Tibial artery (tissue), 4 donors: ENCODE measurements at regions not wholly inside any gene's neighbourhood (a gene's known extent, or its start where the extent isn't known, plus 50 kb on each side); places are given as distances from the start of the nearest gene placed in this dataset.

Source experiments
- DNase-seq, 2 donors: peaks; one replicate each; pipeline ENCODE4 v3.0.0-alpha.2; 2019
- H3K27ac ChIP-seq, 2 donors: fragments of 200-600 bp; sonication (generic) in 1 of 2; 1 replicate in 1 of 2; 2 replicates in 1 of 2; pipeline ENCODE4 v1.5.1; 2018 to 2019; ENCODE audit warnings: mild to moderate bottlenecking in 1 of 2
- H3K27me3 ChIP-seq, 2 donors: fragments of 200-600 bp; sonication (generic) in 1 of 2; one replicate each; pipeline versions ENCODE4 v1.5.1 to v1.6.0; 2016 to 2019
- H3K36me3 ChIP-seq, 3 donors: fragments of 200-600 bp; sonication (generic) in 2 of 3; one replicate each; pipeline ENCODE4 v1.5.1; 2016 to 2019; ENCODE audit warnings: mild to moderate bottlenecking in 2 of 3
- H3K4me1 ChIP-seq, 4 donors: fragments of 200-600 bp; sonication (generic) in 2 of 4; 1 replicate in 3 of 4; 2 replicates in 1 of 4; pipeline ENCODE4 v1.5.1; 2016 to 2019
- H3K4me3 ChIP-seq, 2 donors: fragments of 200-600 bp; sonication (generic) in 1 of 2; 1 replicate in 1 of 2; 2 replicates in 1 of 2; pipeline ENCODE4 v1.5.1; 2018 to 2019; ENCODE audit warnings: mild to moderate bottlenecking in 2 of 2
- H3K9me3 ChIP-seq, 3 donors: fragments of 200-600 bp; sonication (generic) in 1 of 3; one replicate each; pipeline ENCODE4 v1.5.1; 2016 to 2019
- intact Hi-C: fragments of 100-400 bp; cut with DNase I; formaldehyde crosslinking; loops from one replicate; pipeline ENCODE4 v1.15.0; 2023; ENCODE audit warnings: low total_unique reads
- TF ChIP-seq, protein P1 (sequence below), 2 experiments: fragments of 200-600 bp in 1 of 2; fragments of 450-650 bp in 1 of 2; IDR thresholded peaks; one replicate each; pipeline ENCODE4 v1.5.1; 2017 to 2019; ENCODE audit warnings: antibody characterized with exemption in 2 of 2, mild to moderate bottlenecking in 1 of 2, moderate library complexity in 1 of 2

DNA sequence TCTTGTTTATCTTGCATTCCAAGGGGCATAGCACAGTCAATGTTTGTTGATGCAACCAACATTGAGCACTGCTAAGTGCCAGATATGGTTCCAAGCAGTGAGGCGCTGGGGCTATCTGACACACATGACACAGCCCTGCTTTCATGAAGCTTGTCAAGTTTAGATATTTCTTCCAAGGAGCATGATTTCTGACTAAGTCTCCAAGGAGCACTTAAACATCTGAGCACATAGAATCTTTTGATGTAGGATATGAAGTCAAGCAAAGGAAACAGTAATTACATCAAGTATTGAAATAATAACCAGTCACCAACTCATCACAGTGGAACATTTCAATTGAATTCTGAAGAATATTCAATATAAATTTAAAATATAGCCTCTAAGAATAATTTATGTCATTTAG lies 177.8 kb upstream of the USP15 start:
- no peaks in the 10 kb centered on the region for H3K27me3 ChIP-seq
- DNase-seq, result no peak

DNA sequence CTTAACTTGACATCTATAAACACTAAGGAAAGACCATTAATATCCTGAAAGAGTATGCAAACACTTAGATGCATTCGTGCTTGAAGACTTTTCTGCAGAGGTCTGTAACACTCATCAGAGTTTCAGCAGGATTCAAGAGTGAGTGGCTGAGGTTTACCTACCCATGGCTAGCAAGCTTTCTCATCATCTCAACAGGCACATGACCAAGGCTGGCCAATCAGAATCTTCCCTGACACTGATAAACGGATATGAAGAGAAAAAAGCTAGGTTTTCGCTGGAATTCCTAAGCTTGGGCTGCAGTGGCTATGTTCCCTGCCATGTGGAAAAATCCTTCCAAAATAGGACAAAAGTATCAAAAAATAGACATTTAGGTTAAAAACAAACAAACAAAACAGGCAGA lies 162.1 kb upstream of the USP15 start:
- TF ChIP-seq, protein P1, sequence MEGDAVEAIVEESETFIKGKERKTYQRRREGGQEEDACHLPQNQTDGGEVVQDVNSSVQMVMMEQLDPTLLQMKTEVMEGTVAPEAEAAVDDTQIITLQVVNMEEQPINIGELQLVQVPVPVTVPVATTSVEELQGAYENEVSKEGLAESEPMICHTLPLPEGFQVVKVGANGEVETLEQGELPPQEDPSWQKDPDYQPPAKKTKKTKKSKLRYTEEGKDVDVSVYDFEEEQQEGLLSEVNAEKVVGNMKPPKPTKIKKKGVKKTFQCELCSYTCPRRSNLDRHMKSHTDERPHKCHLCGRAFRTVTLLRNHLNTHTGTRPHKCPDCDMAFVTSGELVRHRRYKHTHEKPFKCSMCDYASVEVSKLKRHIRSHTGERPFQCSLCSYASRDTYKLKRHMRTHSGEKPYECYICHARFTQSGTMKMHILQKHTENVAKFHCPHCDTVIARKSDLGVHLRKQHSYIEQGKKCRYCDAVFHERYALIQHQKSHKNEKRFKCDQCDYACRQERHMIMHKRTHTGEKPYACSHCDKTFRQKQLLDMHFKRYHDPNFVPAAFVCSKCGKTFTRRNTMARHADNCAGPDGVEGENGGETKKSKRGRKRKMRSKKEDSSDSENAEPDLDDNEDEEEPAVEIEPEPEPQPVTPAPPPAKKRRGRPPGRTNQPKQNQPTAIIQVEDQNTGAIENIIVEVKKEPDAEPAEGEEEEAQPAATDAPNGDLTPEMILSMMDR (IDR thresholded peaks at IDR 0.05), result no peak
- no peak for DNase-seq
- H3K27ac ChIP-seq, result no peak overlapping the region
- no peaks in the 10 kb centered on the region for H3K36me3 ChIP-seq
- H3K9me3 ChIP-seq, result no peaks in the 10 kb centered on the region
- H3K4me1 ChIP-seq, result peaks cover 0 to 3% (median 0%) of the 10 kb centered on the region in 4 donors
- no peak overlapping the region for H3K4me3 ChIP-seq
- H3K27me3 ChIP-seq, result no peaks in the 10 kb centered on the region
- intact Hi-C loops, result no loop called here

More for the DNA sequence above, 177.8 kb upstream of the USP15 start:
- no peaks in the 10 kb centered on the region for H3K36me3 ChIP-seq
- H3K4me3 ChIP-seq, result no peak overlapping the region
- peaks cover 0 to 20% (median 3%) of the 10 kb centered on the region in 4 donors for H3K4me1 ChIP-seq
- no peak overlapping the region for H3K27ac ChIP-seq
- no peaks in the 10 kb centered on the region for H3K9me3 ChIP-seq
- TF ChIP-seq, protein P1 (IDR thresholded peaks at IDR 0.05), result no peak
- intact Hi-C loops, result no loop called here

DNA sequence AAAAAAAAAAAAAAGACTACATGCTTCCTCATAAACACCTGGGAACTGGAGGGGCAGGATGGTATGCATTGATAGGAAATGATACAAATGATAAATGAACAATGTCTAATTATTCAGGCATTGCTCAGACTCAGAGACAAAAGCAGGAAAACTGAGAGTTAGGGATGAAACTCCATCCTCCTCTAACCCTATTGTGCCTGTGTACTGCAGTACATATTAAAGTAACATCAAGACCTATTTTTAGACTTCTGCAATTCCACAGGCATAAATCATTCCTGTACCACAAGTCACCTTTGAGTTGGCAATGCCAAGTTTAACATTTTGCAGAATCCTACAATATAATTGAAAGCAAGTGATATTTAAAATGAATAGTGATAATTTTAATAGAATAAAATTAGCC lies 156.5 kb upstream of the USP15 start:
- no peak overlapping the region for H3K4me3 ChIP-seq
- no peaks in the 10 kb centered on the region for H3K36me3 ChIP-seq
- H3K9me3 ChIP-seq, result no peaks in the 10 kb centered on the region
- no peak overlapping the region for H3K27ac ChIP-seq
- intact Hi-C loops, result no loop called here
- H3K27me3 ChIP-seq, result no peaks in the 10 kb centered on the region
- TF ChIP-seq, protein P1 (IDR thresholded peaks at IDR 0.05), result no peak
- no peak for DNase-seq
- H3K4me1 ChIP-seq, result peaks cover 0 to 15% (median 0%) of the 10 kb centered on the region in 4 donors

DNA sequence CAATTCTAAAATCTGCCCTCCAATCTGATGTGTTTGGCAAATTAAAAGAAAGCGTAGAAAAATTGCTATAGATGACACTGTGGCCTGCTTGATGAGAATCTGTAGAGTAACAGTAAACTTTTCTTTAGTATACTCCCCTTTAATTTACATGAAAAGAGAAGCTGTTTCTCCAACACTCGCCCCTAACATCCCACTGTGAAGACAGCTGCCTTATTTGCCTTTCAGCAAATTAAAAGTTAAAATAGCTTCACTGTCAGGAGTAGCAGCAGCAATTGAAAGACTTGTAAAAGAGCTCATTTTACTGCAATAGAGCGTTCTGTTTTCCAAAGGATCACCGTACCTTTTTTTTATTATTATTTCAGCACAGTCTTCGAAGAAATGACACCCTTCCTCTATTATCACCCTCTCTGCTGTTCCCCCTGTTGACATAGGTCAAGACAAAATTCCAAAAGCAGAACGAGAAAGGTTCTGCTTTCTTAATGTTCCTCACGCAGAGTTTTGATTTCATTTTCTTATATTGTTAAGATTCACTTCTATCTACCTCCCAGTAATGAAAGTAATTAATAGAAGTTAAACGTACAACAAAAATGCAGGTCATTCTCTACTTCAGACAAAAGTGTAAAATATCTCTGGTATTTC lies 153.5 kb upstream of the USP15 start:
- Histone ChIP-seq H3K36me3 (no peaks in the 10 kb centered on the region), H3K4me1 (peaks cover 0 to 15% (median 0%) of the 10 kb centered on the region in 4 donors), H3K27me3 (no peaks in the 10 kb centered on the region), H3K4me3 (no peak overlapping the region), H3K9me3 (peaks cover 0 to 5% (median 0%) of the 10 kb centered on the region in 3 donors), H3K27ac (no peak overlapping the region)
- TF ChIP-seq, protein P1 (IDR thresholded peaks at IDR 0.05), result no peak
- intact Hi-C loops, result no loop called here
- DNase-seq, result no peak

DNA sequence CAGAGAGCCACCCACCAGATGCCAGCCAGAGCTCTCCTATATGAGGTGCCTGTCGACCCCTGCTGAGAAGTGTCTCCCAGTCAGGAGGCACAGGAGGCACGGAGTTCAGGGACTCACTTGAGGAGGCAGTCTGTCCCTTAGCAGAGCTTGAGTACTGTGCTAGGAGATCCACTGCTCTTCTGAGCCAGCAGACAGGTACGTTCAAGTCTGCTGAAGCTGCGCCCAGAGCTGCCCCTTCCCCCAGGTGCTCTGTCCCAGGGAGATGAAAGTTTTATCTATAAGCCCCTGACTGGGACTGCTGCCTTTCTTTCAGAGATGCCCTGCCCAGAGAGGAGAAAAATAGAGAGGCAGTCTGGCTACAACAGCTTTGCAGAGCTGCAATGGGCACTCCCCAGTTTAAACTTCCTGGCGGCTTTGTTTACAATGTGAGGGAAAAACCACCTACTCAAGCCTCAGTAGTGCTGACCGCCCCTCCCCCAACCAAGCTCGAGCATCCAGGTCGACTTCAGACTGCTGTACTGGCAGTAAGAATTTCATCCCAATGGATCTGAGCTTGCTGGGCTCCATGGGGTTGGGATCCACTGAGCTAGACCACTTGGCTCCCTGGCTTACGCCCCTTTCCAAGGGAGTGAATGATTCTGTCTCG lies 146.7 kb upstream of the USP15 start:
- Histone ChIP-seq H3K4me1 (no peaks in the 10 kb centered on the region), H3K36me3 (no peaks in the 10 kb centered on the region), H3K4me3 (no peak overlapping the region), H3K9me3 (peaks cover 0 to 5% (median 0%) of the 10 kb centered on the region in 3 donors), H3K27ac (no peak overlapping the region), H3K27me3 (no peaks in the 10 kb centered on the region)
- intact Hi-C loops, result no loop called here
- no peak for DNase-seq
- TF ChIP-seq, protein P1 (IDR thresholded peaks at IDR 0.05), result no peak
